Lung (tissue), 11 donors: ENCODE measurements at regions not wholly inside any gene's neighbourhood (a gene's known extent, or its start where the extent isn't known, plus 50 kb on each side); places are given as distances from the start of the nearest gene placed in this dataset.

Source experiments
- ATAC-seq: fragments of 200-7000 bp; cut with Tn5 transposase; one replicate; pipeline ENCODE4 v1.9.1; 2020; ENCODE audit warnings: moderate number of reproducible peaks; ENCODE audit not compliant: insufficient read depth, low FRiP score
- DNase-seq, 3 donors: peaks; one replicate each; pipeline ENCODE4 v3.0.0-alpha.2; 2013 to 2017
- H3K27ac ChIP-seq, 2 donors: one replicate each; pipeline ENCODE4 v1.5.1; 2013; ENCODE audit warnings: mild to moderate bottlenecking in 2 of 2, moderate library complexity in 2 of 2, control low read depth in 1 of 2, inconsistent platforms in 1 of 2, low read depth in 1 of 2, low read length in 1 of 2
- H3K27me3 ChIP-seq, 3 donors: one replicate each; pipeline ENCODE4 v1.5.1; 2013; ENCODE audit warnings: low read length in 2 of 3; ENCODE audit not compliant: control insufficient read depth in 3 of 3, insufficient read depth in 3 of 3
- H3K36me3 ChIP-seq, 4 donors: one replicate each; pipeline ENCODE4 v1.5.1; 2013; ENCODE audit warnings: low read length in 4 of 4, mild to moderate bottlenecking in 1 of 4, moderate library complexity in 1 of 4; ENCODE audit not compliant: control insufficient read depth in 4 of 4, insufficient read depth in 4 of 4
- H3K4me1 ChIP-seq, 5 donors: one replicate each; pipeline ENCODE4 v1.5.1; 2013; ENCODE audit warnings: low read length in 5 of 5, mild to moderate bottlenecking in 2 of 5, moderate library complexity in 1 of 5; ENCODE audit not compliant: control insufficient read depth in 5 of 5, insufficient read depth in 5 of 5
- H3K4me3 ChIP-seq: one replicate; pipeline ENCODE4 v1.5.1; 2013; ENCODE audit warnings: mild to moderate bottlenecking, control low read depth, moderate library complexity
- H3K9ac ChIP-seq, 2 donors: one replicate each; pipeline ENCODE4 v1.5.1; 2013; ENCODE audit warnings: low read length in 2 of 2, control low read depth in 1 of 2; ENCODE audit not compliant: insufficient read depth in 1 of 2
- H3K9me3 ChIP-seq, 4 donors: one replicate each; pipeline ENCODE4 v1.5.1; 2013; ENCODE audit warnings: low read length in 3 of 4, mild to moderate bottlenecking in 1 of 4, moderate library complexity in 1 of 4; ENCODE audit not compliant: control insufficient read depth in 4 of 4, insufficient read depth in 3 of 4
- WGBS, 2 donors: extraction: QIAGEN DNeasy Blood & Tissue Kit; methylation state at CpG; one replicate each; pipeline ENCODE4 v1.1.7; 2013; 5-methylcytosine and 5-hydroxymethylcytosine counted together
- TF ChIP-seq, protein P1 (sequence below): IDR thresholded peaks from 2 replicates; pipeline ENCODE4 v1.5.1; 2012; ENCODE audit warnings: mild to moderate bottlenecking; ENCODE audit errors: control extremely low read depth, extremely low read depth
- donor health status: control.
- donor health status: control.
- donor health status: Bipolar disorder and iron deficiency.
- donor health status: healthy.
- donor health status: DM: yes; HTN: yes; CAD: no.

DNA sequence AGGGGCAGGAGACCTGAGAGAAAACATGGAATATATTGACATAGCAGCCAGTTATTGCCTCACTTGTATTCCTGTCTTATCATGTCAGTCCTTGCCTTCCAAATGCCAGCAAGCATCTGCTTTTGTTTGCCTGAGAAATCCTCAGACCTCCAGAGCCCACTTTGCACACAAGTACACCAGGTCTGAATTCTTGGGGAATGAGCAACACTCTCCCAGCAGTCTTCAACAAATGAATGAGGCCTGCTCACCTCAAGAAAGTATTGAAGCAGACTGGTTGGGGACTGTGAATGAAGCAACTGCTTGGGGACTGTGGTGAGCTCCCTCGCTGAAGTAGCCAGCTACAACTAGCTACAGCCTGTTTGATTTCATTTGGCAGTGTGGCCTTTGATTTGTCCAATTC lies 172.8 kb upstream of the SPTLC3 start:
- Histone ChIP-seq H3K36me3 (no peaks in the 10 kb centered on the region), H3K9me3 (peaks cover 0 to 2% (median 0%) of the 10 kb centered on the region in 4 donors), H3K9ac (no peak overlapping the region), H3K27me3 (no peaks in the 10 kb centered on the region), H3K4me1 (no peaks in the 10 kb centered on the region), H3K27ac (no peak overlapping the region), H3K4me3 (no peak overlapping the region)
- TF ChIP-seq, protein P1, sequence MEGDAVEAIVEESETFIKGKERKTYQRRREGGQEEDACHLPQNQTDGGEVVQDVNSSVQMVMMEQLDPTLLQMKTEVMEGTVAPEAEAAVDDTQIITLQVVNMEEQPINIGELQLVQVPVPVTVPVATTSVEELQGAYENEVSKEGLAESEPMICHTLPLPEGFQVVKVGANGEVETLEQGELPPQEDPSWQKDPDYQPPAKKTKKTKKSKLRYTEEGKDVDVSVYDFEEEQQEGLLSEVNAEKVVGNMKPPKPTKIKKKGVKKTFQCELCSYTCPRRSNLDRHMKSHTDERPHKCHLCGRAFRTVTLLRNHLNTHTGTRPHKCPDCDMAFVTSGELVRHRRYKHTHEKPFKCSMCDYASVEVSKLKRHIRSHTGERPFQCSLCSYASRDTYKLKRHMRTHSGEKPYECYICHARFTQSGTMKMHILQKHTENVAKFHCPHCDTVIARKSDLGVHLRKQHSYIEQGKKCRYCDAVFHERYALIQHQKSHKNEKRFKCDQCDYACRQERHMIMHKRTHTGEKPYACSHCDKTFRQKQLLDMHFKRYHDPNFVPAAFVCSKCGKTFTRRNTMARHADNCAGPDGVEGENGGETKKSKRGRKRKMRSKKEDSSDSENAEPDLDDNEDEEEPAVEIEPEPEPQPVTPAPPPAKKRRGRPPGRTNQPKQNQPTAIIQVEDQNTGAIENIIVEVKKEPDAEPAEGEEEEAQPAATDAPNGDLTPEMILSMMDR: no peak
- WGBS, 2 donors: 83 to 85% methylated on average over 1 of the region's 1 CpG
- ATAC-seq (no peak), DNase-seq (no peak)

DNA sequence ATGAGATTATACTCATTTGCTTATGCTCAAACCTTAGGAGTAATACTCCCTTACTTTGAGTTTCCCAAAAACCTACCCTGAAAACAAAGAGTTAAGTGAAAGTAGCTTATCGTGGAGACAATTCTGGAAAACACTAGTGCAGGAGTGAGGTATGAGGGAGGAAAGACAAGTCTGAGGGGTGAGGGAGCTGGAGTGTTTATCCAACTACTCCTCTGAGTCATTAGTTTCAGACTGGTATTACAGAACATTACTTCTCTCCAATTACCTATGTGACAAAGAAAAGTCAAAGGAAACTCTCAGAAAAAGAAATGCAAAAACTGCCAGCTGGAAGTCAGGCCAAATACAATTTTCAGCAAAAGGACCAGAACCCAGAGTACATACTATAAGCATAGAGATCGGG lies 171.1 kb upstream of the SPTLC3 start:
- Histone ChIP-seq H3K9ac (no peak overlapping the region), H3K27me3 (no peaks in the 10 kb centered on the region), H3K4me1 (no peaks in the 10 kb centered on the region), H3K36me3 (no peaks in the 10 kb centered on the region), H3K27ac (no peak overlapping the region), H3K9me3 (peaks cover 0 to 2% (median 0%) of the 10 kb centered on the region in 4 donors), H3K4me3 (no peak overlapping the region)
- ATAC-seq (peak; percentile 30), DNase-seq (no peak)
- TF ChIP-seq, protein P1: no peak
- WGBS, 2 donors: 37 to 47% methylated on average over 2 of the region's 2 CpGs

DNA sequence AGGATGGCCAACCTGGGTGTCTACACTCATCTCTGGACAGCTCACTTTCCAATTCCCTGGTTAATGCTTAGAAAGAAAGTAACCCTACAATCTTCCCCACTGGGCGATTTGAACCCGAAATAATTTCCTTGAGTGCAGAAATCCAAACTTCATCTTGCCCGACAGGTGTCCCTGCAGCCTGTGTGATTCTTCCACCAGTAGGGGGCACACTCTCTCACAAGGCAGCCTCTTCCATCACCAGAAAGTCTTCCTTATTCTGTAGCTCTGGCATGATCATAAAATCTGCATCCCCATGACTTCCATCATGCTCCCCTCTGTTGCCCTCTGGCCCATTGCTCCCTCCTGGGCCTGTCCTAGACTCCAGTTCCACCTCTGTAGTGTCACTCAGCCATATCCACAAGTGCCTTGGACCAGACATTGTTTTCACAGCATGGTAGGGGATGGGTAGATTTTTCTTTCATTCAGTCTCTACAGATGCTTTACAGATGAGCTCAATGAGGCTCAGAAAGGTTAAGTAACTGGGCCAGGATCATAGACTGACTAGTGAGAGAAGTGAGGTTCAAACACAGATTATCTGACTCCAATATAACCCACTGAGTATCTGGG lies 170.4 kb upstream of the SPTLC3 start:
- Histone ChIP-seq H3K9ac (no peak overlapping the region), H3K4me1 (no peaks in the 10 kb centered on the region), H3K27ac (no peak overlapping the region), H3K27me3 (no peaks in the 10 kb centered on the region), H3K4me3 (no peak overlapping the region), H3K9me3 (peaks cover 0 to 2% (median 0%) of the 10 kb centered on the region in 4 donors), H3K36me3 (no peaks in the 10 kb centered on the region)
- TF ChIP-seq, protein P1: no peak
- ATAC-seq (no peak), DNase-seq (no peak)
- WGBS, 2 donors: 81 to 86% methylated on average over 3 of the region's 3 CpGs

DNA sequence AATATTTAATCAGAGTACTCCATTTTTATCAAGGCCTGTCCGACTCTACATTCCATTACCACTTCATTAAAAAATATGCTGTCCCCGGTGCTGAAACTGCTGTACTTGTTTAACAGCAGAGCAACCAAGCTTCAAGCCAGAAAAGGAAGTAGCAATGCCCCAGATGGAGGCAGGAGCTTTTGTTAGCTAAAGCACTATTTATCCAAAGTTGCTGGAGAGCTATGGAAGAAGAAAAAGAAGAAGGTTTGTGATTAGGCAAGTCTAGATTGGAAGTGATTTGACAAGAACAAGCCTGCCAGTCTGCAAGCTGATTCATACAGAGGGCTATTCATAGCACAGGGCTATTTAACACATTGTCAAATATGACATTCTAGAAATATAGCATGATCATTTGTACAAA lies 160.9 kb upstream of the SPTLC3 start:
- H3K9me3 ChIP-seq: no peaks in the 10 kb centered on the region
- TF ChIP-seq, protein P1: no peak
- no peak for ATAC-seq
- H3K4me1 ChIP-seq: no peaks in the 10 kb centered on the region
- 33 to 58% methylated on average over 2 of the region's 2 CpGs for WGBS, 2 donors
- H3K4me3 ChIP-seq: no peak overlapping the region
- H3K36me3 ChIP-seq: no peaks in the 10 kb centered on the region
- peak; percentile 40 to 82 (median 69) for DNase-seq
- no peak overlapping the region for H3K27ac ChIP-seq
- no peaks in the 10 kb centered on the region for H3K27me3 ChIP-seq
- no peak overlapping the region for H3K9ac ChIP-seq
